GM21786 (cell line): ENCODE measurements at regions not wholly inside any gene's neighbourhood (a gene's known extent, or its start where the extent isn't known, plus 50 kb on each side); places are given as distances from the start of the nearest gene placed in this dataset.
A peak's percentile ranks its signal among the peaks of the same experiment; 100 is the strongest.

ENCODE experiments used
- ATAC-seq: cut with Tn5 transposase; IDR thresholded peaks from one replicate; pipeline ENCODE4 v1.9.1; 2021; ENCODE audit not compliant: unreplicated experiment

DNA sequence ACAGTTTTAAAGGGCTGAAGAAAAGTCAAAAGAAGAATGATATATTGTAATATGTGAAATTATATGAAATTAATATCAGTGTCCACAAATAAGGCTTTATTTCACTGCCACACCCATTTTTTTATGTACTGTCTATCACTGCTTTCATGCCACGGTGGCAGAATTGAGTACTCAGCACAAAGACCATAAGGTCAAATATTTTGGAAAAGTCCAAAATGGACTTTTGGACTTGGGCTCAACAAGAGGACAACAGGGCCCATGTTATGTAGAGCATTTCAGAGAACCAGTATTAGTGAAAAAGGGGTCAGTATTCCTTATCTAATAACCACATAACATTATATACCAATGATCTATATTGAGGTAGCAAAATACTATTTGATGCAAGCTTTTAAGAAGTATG, 427.2 kb downstream of the EPHA4 start:
- ATAC-seq = no peak

DNA sequence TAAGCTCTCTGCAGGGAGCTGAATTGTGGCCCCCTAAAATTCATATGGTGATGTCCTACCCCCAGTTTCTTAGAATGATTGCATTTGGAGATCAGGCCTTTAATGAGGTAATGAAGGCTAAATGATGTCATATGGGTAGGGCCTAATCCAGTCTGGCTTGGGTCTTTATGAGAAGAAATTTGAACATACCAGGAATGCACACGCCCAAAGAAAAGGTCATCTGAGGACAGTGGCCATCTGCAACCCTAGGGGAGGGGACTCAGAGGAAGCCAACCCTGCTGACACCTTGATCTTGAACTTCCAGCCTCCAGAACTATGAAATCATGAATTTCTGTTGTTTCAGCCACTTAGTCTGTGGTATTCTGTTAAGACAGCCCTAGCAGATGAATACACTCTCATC, 426.7 kb downstream of the EPHA4 start:
- no peak for ATAC-seq

DNA sequence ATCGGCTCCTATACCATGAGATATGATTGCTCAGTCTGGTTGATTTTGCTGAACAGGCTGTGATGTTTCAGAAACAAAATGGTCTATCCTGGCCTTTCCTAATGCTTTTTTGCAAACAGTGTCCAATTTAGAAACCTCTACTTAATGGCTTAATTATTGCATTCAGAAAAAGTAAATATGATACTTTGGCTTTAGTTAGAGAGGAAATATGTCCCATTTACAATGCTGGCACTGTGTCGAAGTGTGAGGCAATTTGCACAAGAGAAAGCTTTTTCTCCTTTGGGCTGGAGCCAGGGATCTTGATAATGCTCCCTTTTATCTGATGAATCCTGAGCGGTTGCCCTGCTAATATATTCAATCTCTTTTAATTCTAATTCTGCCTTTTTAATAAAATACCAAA, 418.9 kb downstream of the EPHA4 start:
- ATAC-seq = no peak

DNA sequence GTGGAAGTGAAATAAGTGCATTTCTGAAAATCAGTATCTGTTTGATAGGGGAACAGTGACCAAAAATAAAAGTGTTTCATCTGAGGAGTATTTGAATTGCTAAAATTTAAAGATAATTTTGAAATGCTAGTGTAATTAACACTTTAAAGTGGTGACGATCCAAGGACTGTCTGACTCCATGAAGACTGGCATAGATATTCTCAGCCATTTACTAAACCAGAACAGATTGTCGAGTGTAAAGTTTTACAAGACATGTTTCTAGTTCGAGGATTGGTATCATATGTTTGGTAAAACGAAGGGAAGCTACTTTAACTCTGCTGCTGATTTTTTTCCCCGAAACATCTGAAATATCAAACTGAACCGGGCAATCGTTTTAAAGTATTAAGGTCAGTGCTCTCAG, 417.9 kb downstream of the EPHA4 start:
- ATAC-seq = no peak

DNA sequence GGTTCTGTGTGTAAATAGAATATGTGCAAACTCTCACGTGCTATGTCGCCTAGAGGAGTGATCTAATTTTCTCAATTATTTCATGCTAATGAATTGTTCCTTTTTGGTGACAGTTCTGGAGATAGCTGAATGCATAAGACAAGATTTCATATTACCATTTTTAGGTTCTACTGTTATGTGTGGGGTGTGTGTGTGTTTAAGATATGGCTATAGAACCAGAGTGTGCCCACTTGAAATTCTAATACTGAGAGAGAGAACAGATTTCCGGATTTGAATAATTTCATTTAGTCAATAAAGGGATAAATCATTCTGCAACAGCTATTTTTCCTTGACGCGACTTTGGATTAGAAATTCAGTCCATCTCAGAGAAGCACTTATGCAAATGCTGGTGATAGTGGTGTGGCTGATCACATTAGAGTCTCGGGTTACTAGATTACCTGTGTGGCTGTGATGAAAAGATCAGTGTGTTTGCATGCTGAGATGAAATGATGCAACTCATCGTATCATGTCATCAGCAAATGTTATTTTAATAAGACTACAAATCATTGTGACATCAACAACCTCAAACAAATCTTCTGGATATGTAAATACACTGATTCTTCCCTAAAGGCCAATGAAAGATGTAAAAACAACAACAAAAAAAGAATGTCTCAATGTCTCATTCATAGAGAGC, 415.9 kb downstream of the EPHA4 start:
- ATAC-seq = no peak

DNA sequence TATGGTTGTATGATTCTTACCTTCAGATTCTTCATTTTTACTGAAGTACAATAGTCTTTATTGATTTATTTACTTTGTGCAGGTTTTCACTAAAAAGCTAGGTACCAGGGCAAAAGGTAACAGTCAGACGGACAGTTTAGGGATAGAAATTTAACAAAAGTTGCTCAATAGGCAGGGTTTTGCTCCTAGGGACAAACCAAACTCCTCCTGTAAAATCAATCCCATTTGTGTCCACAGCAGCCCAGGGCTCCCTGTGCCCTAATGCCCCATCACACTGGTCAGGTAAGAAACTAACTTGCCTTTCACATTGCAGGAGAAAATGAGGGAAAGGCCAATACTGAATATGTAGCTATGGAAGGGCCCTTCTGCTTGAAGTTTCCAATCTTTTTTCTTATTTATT, 410.9 kb downstream of the EPHA4 start:
- ATAC-seq = no peak

DNA sequence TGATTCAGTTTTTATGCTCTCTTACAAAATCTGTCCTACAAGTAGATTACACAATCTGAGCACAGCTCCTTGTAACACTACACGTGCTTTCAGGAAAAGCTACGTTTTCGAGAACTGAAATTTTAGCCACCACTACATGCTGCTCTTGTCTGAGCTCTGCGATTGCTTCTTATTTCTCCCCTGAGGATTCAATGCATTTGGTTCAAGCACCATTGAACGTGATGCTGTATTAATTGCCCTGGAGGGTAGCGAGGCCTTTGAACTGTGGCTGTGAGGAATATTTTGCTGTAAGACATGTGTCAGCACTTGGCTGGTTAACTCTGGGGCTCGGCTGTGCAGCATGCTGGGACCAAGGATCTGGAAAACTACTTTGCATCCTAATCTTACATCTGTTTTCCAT, 405.8 kb downstream of the EPHA4 start:
- ATAC-seq = no peak

DNA sequence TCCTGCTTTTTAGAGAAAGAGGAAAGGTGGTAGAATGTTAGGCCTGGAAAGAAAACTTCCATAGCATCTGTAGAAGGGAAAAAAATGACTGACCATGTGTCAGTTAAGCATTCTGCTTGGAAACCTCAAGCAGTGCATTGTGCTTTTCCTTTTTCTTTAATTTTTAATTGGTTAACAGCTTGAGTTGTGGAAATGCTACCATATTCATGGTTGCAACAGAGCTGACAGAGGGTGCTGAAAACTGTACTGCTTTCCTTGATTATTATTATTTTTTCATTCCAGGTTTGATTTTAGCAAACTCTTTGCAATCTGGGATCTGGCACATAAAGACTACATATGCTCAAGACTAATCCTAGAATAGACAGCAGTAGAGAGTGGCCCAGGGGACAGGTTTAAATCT, 404.5 kb downstream of the EPHA4 start:
- ATAC-seq = no peak

DNA sequence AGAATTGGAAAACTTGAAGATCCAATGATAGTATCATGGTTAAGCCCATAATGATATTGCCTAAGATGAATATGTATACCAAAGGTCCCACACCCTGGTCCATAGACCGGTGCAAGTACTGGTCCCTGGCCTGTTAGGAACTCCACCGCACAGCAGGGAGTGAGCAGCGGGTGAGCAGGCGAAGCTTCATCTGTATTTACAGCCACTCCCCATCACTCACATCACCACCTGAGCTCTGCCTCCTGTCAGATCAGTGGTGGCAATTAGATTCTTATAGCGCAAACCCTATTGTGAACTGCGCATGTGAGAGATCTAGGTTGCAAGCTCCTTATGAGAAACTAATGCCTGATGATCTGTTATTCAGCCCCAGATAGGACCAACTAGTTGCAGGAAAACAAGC, 402.4 kb downstream of the EPHA4 start:
- no peak for ATAC-seq

DNA sequence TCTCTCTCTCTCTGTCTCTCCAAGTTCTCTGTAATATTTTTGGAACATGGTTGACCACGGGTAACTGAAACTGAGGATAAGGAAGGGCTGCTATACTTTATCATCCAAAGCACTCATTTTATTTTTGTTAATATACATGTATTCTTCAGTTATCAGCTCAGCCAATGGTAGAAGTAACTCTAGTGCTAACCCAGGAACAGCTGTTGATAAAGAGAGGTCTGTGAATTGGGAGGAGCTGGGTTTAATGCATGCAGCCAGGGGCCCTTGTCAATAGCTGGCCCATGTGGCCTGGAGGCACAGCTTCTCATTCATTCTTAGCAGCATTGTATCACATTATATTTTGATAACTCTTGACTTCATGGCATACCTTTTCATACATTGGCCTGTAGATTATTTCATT, 401.6 kb downstream of the EPHA4 start:
- ATAC-seq = no peak

DNA sequence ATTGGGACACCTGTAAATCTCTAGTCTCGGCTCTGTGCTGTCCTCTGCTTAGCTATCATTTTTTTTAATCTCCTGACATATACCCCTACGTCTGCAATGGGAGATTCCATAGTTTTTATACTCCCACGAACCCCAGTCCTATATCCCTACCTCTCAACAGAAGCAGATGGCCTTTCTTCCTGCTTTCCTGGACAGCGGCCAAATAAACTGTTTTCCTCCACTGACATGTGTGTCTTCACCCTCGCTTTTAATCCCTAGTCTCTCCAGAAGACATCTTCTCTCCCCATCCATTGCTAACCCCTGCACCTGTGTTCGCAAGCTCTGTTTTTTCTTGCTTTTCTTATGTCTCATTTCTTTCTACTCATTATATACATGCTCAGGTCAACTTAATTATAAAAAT, 395.4 kb downstream of the EPHA4 start:
- ATAC-seq = no peak

DNA sequence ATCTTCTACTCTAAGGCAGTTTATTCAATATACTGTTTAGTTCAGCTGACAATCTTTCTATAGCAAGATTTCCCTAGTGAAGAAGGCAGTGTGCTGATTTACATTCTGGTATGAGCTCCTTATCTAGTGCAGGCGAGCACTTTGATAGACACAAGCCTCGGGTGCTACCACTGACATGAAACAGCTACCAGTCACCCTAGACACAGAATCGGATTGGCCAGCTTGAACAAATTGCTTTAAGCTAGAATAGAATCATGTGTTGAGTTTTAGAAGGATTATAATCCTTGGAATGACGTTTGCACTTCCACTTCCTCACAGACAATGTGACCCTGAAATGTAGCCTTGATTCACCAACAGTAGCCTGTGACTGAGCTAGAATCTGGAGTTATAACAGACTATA, 394.0 kb downstream of the EPHA4 start:
- no peak for ATAC-seq

DNA sequence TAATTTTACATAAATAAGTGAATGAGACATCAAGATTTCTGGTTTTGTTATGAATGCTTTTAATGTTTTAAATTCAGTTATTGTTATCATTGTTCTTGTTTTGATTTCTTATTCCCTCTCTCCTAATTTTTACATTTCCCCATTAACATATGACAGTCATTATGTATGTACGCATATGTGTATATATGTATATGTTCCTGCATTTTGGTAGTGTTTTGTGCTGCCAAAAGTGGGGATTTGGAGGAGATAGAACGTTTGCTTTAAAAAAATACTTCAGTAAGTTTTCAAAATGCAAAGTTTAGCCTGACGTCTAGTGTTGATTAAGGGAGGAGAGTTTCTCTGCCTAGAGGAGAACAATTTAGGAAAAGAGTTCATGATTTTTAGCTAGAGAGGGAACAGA, 385.2 kb downstream of the EPHA4 start:
- no peak for ATAC-seq

DNA sequence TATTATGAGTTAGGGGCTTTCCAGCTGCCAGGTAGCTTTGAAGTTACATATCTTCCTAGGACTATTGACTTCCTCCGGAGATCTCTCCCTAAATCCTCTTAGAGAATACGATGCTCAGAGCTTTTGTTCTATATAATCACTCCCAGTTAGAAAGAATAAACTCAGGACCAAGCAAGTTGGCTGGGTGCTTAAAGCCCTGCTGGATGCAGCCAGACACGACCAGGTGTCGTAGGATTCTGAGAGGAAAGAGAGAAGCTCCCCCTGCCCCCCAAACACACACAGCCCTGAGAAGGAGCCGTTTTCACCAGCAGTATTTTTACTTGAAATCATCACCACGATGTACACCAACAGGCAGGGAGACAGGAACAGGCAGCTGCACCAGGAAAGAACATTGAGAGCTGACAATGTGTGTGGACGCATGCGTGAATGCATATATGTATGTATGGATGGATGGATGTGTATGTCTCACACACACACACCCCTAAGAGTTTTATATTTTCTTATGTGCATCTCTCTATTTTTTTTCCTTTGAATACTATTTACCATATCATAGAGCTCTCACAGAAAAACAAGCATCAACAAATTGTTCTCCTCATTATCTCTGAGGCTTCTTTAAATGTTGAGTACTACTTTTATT, 382.6 kb downstream of the EPHA4 start:
- no peak for ATAC-seq

DNA sequence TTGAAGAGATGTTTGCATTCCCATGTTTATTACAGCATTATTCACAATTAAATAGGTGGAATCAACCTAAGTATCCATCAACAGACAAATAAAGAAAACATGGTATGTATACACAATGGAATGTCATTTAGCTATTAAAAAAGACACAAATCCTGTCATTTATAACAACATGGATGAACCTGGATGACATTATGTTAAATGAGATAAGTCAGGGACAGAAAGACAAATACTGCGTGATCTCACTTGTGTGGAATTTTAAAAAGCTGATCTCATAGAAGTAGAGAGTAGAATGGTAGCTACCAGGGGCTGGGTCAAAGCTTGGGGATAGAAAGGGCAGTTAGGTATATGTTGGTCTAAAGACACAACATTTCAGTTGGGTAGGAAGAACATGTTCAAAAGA, 376.3 kb downstream of the EPHA4 start:
- ATAC-seq = no peak

DNA sequence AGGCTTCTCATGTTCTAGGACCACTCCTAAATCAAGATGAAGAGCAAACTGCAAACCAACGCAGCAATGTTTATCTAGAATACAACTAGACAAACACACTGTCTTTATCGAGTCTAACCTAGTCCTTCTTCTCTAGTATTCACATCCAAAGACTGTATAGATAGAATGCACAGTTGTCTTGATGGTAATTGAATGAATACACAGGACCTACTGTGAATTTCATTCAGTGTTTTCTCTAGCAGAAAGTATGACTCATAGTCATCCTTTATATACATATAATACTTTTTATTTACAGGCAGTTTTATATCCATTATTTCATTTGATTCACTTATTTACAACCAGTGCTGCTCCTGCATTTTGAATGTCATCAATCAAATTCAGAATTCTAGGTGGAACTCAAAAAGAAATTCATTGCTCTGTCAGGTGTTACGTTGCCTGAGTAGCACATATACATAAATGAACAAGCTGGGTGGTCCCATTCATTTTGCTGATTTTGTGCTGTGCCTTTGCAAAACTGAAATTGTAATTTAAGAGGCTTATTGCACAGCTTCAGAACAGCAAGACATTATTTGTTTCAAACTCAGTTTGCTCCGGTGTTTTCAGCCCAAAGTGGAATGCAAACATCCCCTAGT, 374.8 kb downstream of the EPHA4 start:
- no peak for ATAC-seq

DNA sequence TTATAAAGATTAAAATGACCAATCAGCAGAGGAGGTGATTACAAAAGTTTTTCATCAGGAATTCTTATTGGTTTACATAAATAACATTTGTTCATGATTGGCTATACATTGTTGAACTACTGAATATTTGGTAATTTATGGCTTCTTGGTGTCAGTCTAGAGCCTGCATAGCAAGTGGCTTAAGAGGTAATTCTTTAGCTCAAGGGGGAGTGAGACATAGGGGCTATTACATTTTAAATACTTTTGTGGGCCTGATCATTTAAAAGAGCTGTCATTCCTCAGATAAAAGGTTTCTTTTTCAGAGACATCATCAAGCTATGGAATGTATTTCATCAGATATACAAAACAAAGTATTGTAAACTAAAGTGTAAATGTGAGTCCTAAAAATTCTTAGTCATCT, 373.8 kb downstream of the EPHA4 start:
- ATAC-seq = no peak

DNA sequence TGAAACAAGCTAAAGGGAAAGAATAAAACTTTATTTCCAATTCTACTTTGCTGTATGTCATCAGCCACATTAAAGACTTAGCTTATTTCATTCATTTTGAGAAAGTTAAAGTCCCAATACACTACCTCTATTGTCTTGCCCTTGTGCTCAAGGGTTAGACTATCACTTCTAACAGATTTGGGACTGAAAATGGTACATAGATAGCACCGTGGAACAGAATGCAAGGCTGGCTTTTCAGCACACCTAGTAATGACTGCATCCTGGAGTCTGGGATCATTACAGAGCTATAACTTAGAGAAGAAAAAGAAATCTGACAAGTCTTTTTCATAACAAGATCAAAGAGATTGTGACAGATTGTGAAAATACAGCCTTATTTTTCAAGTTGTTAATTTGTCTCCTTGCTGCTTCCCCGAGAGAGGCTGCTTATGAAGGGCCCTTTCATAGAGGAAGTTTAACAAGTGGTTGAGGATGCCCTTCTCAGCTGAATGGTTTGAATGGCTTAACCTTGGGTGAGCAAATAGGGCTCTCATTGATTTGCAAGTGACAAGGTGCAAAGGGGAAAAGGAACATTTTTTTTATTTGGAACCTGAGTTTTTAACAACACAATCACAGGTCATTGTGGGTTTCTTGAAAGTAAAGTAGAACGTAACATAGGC, 371.8 kb downstream of the EPHA4 start:
- no peak for ATAC-seq

DNA sequence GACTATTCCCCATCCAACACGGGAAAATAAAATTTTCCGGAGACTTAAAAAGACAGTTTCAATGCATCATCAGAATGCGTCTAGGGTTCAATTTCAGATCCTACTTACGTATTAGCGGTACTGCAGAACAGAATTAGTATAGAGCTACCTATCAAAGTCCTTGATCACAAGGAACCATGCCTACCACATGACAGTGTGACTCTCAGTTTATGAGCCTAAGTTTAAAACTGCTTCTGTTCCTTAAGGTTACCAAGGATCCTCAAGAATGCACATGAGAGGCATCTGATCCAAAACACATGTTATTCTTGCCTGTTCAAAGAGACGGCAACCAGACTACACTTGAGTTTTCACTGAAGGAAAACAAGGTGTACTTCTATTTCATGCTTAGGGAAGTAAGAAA, 369.7 kb downstream of the EPHA4 start:
- ATAC-seq = no peak

DNA sequence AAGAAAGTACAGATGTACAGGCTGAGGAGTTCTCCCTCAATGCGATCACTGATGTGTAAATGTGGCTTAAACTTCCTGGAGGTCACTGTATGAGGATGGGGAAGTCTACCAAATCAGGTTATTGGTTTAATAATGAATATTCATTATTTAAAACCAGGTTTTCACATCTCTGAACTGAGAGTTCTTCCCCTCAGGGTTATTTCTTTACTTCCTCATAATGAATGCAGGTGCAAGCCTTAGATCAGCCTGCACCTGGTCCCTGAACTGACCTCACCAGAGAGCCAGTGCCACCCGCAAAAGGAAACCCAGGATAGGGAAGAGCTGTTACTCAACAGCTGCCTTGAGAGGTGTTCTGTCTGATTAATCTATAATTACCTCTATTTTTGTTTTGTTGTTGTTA, 369.0 kb downstream of the EPHA4 start:
- peak; percentile 67 for ATAC-seq

DNA sequence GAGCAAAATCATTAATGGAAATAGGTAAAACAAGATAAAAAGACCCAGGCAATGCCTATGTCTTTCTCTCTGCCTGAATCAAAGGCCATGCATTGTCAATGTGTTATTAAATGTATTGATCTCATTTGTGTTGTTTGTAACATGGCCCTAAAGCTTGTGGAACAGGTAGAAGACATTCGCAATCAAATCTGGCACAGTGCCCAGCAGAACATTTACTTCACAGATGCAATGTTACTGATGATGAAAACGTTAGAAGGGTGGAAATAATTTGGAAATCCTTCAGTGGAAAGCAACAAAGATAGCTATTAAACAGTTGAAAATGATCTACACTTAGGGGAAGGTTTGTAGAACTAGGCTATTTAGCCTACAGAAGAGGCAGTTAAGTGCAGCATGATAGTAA, 368.2 kb downstream of the EPHA4 start:
- ATAC-seq = no peak

DNA sequence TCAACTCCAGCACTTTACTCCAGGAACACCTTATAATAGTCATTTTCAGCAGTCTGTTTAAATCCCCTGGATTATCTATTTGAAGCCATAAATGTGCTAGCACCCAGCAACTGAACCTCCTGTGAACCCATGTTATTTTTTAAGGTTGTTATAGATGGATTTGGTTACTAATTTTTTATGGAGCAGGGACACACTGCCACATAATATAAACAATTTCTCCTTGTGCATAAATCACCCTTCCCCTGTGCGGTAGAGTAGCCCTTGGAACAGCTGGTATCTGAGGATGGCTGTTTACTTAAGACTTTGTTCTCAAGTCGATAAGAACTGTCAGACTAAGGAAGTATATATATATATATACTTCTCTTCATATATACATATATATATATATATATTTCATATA, 367.4 kb downstream of the EPHA4 start:
- no peak for ATAC-seq
